ENCODE measurements at regions not wholly inside any gene's neighbourhood (a gene's known extent, or its start where the extent isn't known, plus 50 kb on each side); places are given as distances from the start of the nearest gene placed in this dataset.

GRCh38 chr12:77231501-77231918 lies 166.1 kb upstream of the E2F7 start:
- Histone ChIP-seq H3K27me3 (ENCODE audit: control insufficient read depth, insufficient read depth, low read length, poor library complexity, severe bottlenecking) (no peaks in the 10 kb centered on the region), H3K36me3 (ENCODE audit: control insufficient read depth, insufficient read depth, low read length) (no peaks in the 10 kb centered on the region), H3K4me3 (ENCODE audit: low read length) (no peak overlapping the region), H3K4me1 (ENCODE audit: control insufficient read depth, insufficient read depth, low read length) (no peaks in the 10 kb centered on the region), H3K27ac (ENCODE audit: low read depth, low read length) (no peak overlapping the region), H3K9me3 (ENCODE audit: control insufficient read depth, low read length) (no peaks in the 10 kb centered on the region), H3K9ac (ENCODE audit: extremely low read depth, low read length, poor library complexity, severe bottlenecking) (no peak overlapping the region)
- H3K36me3 Mint-ChIP-seq (ENCODE audit: low read depth) = no peaks in the 10 kb centered on the region
- no peak overlapping the region for H3K4me3 Mint-ChIP-seq
- H3K27ac Mint-ChIP-seq = no peak overlapping the region
- no peaks in the 10 kb centered on the region for H3K27me3 Mint-ChIP-seq (ENCODE audit: insufficient read depth)
- TF ChIP-seq, protein P1, sequence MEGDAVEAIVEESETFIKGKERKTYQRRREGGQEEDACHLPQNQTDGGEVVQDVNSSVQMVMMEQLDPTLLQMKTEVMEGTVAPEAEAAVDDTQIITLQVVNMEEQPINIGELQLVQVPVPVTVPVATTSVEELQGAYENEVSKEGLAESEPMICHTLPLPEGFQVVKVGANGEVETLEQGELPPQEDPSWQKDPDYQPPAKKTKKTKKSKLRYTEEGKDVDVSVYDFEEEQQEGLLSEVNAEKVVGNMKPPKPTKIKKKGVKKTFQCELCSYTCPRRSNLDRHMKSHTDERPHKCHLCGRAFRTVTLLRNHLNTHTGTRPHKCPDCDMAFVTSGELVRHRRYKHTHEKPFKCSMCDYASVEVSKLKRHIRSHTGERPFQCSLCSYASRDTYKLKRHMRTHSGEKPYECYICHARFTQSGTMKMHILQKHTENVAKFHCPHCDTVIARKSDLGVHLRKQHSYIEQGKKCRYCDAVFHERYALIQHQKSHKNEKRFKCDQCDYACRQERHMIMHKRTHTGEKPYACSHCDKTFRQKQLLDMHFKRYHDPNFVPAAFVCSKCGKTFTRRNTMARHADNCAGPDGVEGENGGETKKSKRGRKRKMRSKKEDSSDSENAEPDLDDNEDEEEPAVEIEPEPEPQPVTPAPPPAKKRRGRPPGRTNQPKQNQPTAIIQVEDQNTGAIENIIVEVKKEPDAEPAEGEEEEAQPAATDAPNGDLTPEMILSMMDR (conservative IDR thresholded peaks at IDR 0.05) = no peak
- H3K4me1 Mint-ChIP-seq = peaks cover 17% of the 10 kb centered on the region
- no peak for DNase-seq
- 89 to 92% methylated on average over 3 to 5 of the region's 5 CpGs for WGBS, 2 experiments (ENCODE audit: insufficient coverage in 1 of 2, insufficient read length in 1 of 2)
- H3K9me3 Mint-ChIP-seq = no peaks in the 10 kb centered on the region

DNA sequence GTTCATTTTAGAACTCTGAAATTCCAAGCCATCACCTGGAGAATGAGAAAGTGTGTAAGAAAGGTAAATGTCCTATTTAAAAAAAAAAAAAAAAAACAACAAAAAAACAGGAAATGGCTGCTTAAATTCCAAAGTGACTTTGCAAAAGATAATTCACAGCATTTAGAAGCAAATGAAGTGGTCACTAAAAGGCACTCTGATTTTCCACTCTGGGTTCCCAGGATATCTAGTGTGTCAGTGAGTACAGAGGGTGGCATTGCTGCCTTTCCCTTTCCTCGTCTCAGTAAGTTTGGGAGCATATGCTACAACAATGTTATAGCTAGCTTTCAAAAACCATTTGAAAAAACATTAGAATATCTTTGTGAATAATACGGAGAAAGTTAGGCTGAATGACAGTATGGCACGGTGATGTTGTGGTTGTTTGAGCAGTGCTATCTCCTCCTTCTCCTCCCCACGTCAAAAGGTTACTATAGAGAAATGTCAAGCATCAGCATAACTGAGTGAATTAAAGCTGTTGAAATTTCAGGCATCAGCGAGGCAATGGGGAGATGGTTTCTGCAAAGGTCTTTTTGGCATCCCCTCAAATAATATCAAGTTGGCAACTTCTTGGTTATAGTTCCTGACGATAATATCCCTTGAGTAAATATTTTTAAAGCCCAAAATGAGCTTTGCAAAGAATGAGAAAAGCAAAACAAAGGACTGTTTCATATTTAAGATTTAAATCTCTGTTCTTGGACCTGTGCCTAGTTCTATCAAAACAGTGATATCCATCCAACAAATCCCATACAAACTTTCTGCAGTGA lies 164.5 kb upstream of the E2F7 start:
- no peaks in the 10 kb centered on the region for H3K27me3 Mint-ChIP-seq (ENCODE audit: insufficient read depth)
- H3K9me3 Mint-ChIP-seq = no peaks in the 10 kb centered on the region
- peak overlapping the region; percentile 29 for H3K27ac Mint-ChIP-seq
- no peaks in the 10 kb centered on the region for H3K27me3 ChIP-seq (ENCODE audit: control insufficient read depth, insufficient read depth, low read length, poor library complexity, severe bottlenecking)
- no peak overlapping the region for H3K4me3 ChIP-seq (ENCODE audit: low read length)
- H3K27ac ChIP-seq (ENCODE audit: low read depth, low read length) = no peak overlapping the region
- WGBS, 2 experiments (ENCODE audit: insufficient coverage in 1 of 2, insufficient read length in 1 of 2) = 80 to 87% methylated on average over 3 to 6 of the region's 6 CpGs
- no peak overlapping the region for H3K9ac ChIP-seq (ENCODE audit: extremely low read depth, low read length, poor library complexity, severe bottlenecking)
- H3K36me3 ChIP-seq (ENCODE audit: control insufficient read depth, insufficient read depth, low read length) = no peaks in the 10 kb centered on the region
- no peak for DNase-seq
- H3K36me3 Mint-ChIP-seq (ENCODE audit: low read depth) = no peaks in the 10 kb centered on the region
- peaks cover 1% of the 10 kb centered on the region for H3K4me1 ChIP-seq (ENCODE audit: control insufficient read depth, insufficient read depth, low read length)
- no peak overlapping the region for H3K4me3 Mint-ChIP-seq
- H3K4me1 Mint-ChIP-seq = peaks cover 22% of the 10 kb centered on the region
- TF ChIP-seq, protein P1 (conservative IDR thresholded peaks at IDR 0.05) = no peak
- H3K9me3 ChIP-seq (ENCODE audit: control insufficient read depth, low read length) = no peaks in the 10 kb centered on the region

- no peak for DNase-seq
- Histone ChIP-seq H3K4me3 (ENCODE audit: low read length) (no peak overlapping the region), H3K27ac (ENCODE audit: low read depth, low read length) (no peak overlapping the region), H3K9ac (ENCODE audit: extremely low read depth, low read length, poor library complexity, severe bottlenecking) (no peak overlapping the region), H3K27me3 (ENCODE audit: control insufficient read depth, insufficient read depth, low read length, poor library complexity, severe bottlenecking) (no peaks in the 10 kb centered on the region), H3K9me3 (ENCODE audit: control insufficient read depth, low read length) (no peaks in the 10 kb centered on the region), H3K36me3 (ENCODE audit: control insufficient read depth, insufficient read depth, low read length) (no peaks in the 10 kb centered on the region), H3K4me1 (ENCODE audit: control insufficient read depth, insufficient read depth, low read length) (peaks cover 12% of the 10 kb centered on the region)
- Mint-ChIP-seq H3K4me1 (peaks cover 35% of the 10 kb centered on the region), H3K27ac (no peak overlapping the region), H3K27me3 (ENCODE audit: insufficient read depth) (no peaks in the 10 kb centered on the region), H3K36me3 (ENCODE audit: low read depth) (no peaks in the 10 kb centered on the region), H3K9me3 (no peaks in the 10 kb centered on the region), H3K4me3 (no peak overlapping the region)
- TF ChIP-seq, protein P1 (conservative IDR thresholded peaks at IDR 0.05) = no peak
- 88% methylated on average over 1 of the region's 1 CpG; no CpG with 5 or more reads in 1 of the 2 experiments for WGBS, 2 experiments (ENCODE audit: insufficient coverage in 1 of 2, insufficient read length in 1 of 2)
These were observed 163.0 kb upstream of the E2F7 start for GRCh38 chr12:77228376-77228775.
